ENCODE measurements at regions not wholly inside any gene's neighbourhood (a gene's known extent, or its start where the extent isn't known, plus 50 kb on each side); places are given as distances from the start of the nearest gene placed in this dataset.
A peak's percentile ranks its signal among the peaks of the same experiment; 100 is the strongest.

GRCh38 chr19:27748551-27749152 is 1464.3 kb downstream of the UQCRFS1 start:
- no peaks in the 10 kb centered on the region for H3K9me3 ChIP-seq (ENCODE audit: control insufficient read depth, insufficient read depth, low read length)
- no peaks in the 10 kb centered on the region for H3K36me3 ChIP-seq (ENCODE audit: control insufficient read depth, insufficient read depth, low read length)
- H3K4me1 ChIP-seq (ENCODE audit: control insufficient read depth, insufficient read depth, low read length), result no peaks in the 10 kb centered on the region
- H3K27me3 ChIP-seq (ENCODE audit: control insufficient read depth, insufficient read depth, low read length), result peaks cover 1% of the 10 kb centered on the region; the same call in 1 of the 2 replicates
- no peak overlapping the region for H3K27ac ChIP-seq (ENCODE audit: low read length)
- DNase-seq (ENCODE audit: low read depth, low spot score), result no peak
- H3K4me3 ChIP-seq (ENCODE audit: low read length), result no peak overlapping the region
- WGBS (ENCODE audit: insufficient coverage, insufficient read length), result no CpG with 5 or more reads among the region's 3 CpGs

- peaks cover 1% of the 10 kb centered on the region; the same call in 1 of the 2 replicates for H3K27me3 ChIP-seq (ENCODE audit: control insufficient read depth, insufficient read depth, low read length)
- H3K4me1 ChIP-seq (ENCODE audit: control insufficient read depth, insufficient read depth, low read length), result no peaks in the 10 kb centered on the region
- peak; percentile 16 for DNase-seq (ENCODE audit: low read depth, low spot score)
- no peaks in the 10 kb centered on the region for H3K9me3 ChIP-seq (ENCODE audit: control insufficient read depth, insufficient read depth, low read length)
- no peak overlapping the region for H3K27ac ChIP-seq (ENCODE audit: low read length)
- no peaks in the 10 kb centered on the region for H3K36me3 ChIP-seq (ENCODE audit: control insufficient read depth, insufficient read depth, low read length)
- no peak overlapping the region for H3K4me3 ChIP-seq (ENCODE audit: low read length)
- no CpG with 5 or more reads among the region's 28 CpGs for WGBS (ENCODE audit: insufficient coverage, insufficient read length)
These were observed 1466.1 kb downstream of the UQCRFS1 start for GRCh38 chr19:27746691-27747380.

GRCh38 chr19:27745978-27746542 is 1466.9 kb downstream of the UQCRFS1 start:
- DNase-seq (ENCODE audit: low read depth, low spot score), result no peak
- Histone ChIP-seq H3K4me1 (ENCODE audit: control insufficient read depth, insufficient read depth, low read length) (no peaks in the 10 kb centered on the region), H3K36me3 (ENCODE audit: control insufficient read depth, insufficient read depth, low read length) (no peaks in the 10 kb centered on the region), H3K27me3 (ENCODE audit: control insufficient read depth, insufficient read depth, low read length) (peaks cover 1% of the 10 kb centered on the region; the same call in 1 of the 2 replicates), H3K27ac (ENCODE audit: low read length) (no peak overlapping the region), H3K4me3 (ENCODE audit: low read length) (no peak overlapping the region), H3K9me3 (ENCODE audit: control insufficient read depth, insufficient read depth, low read length) (no peaks in the 10 kb centered on the region)
- no CpG with 5 or more reads among the region's 11 CpGs for WGBS (ENCODE audit: insufficient coverage, insufficient read length)

GRCh38 chr19:27744926-27745768 is 1467.8 kb downstream of the UQCRFS1 start:
- peaks cover 1% of the 10 kb centered on the region; the same call in 1 of the 2 replicates for H3K27me3 ChIP-seq (ENCODE audit: control insufficient read depth, insufficient read depth, low read length)
- no peak overlapping the region for H3K27ac ChIP-seq (ENCODE audit: low read length)
- no peaks in the 10 kb centered on the region for H3K9me3 ChIP-seq (ENCODE audit: control insufficient read depth, insufficient read depth, low read length)
- H3K4me3 ChIP-seq (ENCODE audit: low read length), result no peak overlapping the region
- no peaks in the 10 kb centered on the region for H3K36me3 ChIP-seq (ENCODE audit: control insufficient read depth, insufficient read depth, low read length)
- WGBS (ENCODE audit: insufficient coverage, insufficient read length), result no CpG with 5 or more reads among the region's 10 CpGs
- DNase-seq (ENCODE audit: low read depth, low spot score), result no peak
- H3K4me1 ChIP-seq (ENCODE audit: control insufficient read depth, insufficient read depth, low read length), result no peaks in the 10 kb centered on the region

- no peak overlapping the region for H3K27ac ChIP-seq (ENCODE audit: low read length)
- no CpG with 5 or more reads among the region's 3 CpGs for WGBS (ENCODE audit: insufficient coverage, insufficient read length)
- H3K4me1 ChIP-seq (ENCODE audit: control insufficient read depth, insufficient read depth, low read length), result no peaks in the 10 kb centered on the region
- H3K4me3 ChIP-seq (ENCODE audit: low read length), result no peak overlapping the region
- H3K36me3 ChIP-seq (ENCODE audit: control insufficient read depth, insufficient read depth, low read length), result no peaks in the 10 kb centered on the region
- no peaks in the 10 kb centered on the region; the same call in 1 of the 2 replicates for H3K9me3 ChIP-seq (ENCODE audit: control insufficient read depth, insufficient read depth, low read length)
- no peak for DNase-seq (ENCODE audit: low read depth, low spot score)
- H3K27me3 ChIP-seq (ENCODE audit: control insufficient read depth, insufficient read depth, low read length), result no peaks in the 10 kb centered on the region; the same call in 1 of the 2 replicates
These were observed 1470.9 kb downstream of the UQCRFS1 start for GRCh38 chr19:27742041-27742440.

- Histone ChIP-seq H3K4me1 (ENCODE audit: control insufficient read depth, insufficient read depth, low read length) (no peaks in the 10 kb centered on the region), H3K27ac (ENCODE audit: low read length) (no peak overlapping the region), H3K27me3 (ENCODE audit: control insufficient read depth, insufficient read depth, low read length) (no peaks in the 10 kb centered on the region; the same call in 1 of the 2 replicates), H3K4me3 (ENCODE audit: low read length) (no peak overlapping the region), H3K36me3 (ENCODE audit: control insufficient read depth, insufficient read depth, low read length) (no peaks in the 10 kb centered on the region), H3K9me3 (ENCODE audit: control insufficient read depth, insufficient read depth, low read length) (no peaks in the 10 kb centered on the region; the same call in 1 of the 2 replicates)
- no peak for DNase-seq (ENCODE audit: low read depth, low spot score)
- no CpG with 5 or more reads among the region's 8 CpGs for WGBS (ENCODE audit: insufficient coverage, insufficient read length)
These were observed 1471.7 kb downstream of the UQCRFS1 start for GRCh38 chr19:27741236-27741635.

- H3K4me1 ChIP-seq (ENCODE audit: control insufficient read depth, insufficient read depth, low read length), result no peaks in the 10 kb centered on the region
- H3K36me3 ChIP-seq (ENCODE audit: control insufficient read depth, insufficient read depth, low read length), result no peaks in the 10 kb centered on the region
- no peak overlapping the region for H3K4me3 ChIP-seq (ENCODE audit: low read length)
- no peaks in the 10 kb centered on the region; the same call in 1 of the 2 replicates for H3K9me3 ChIP-seq (ENCODE audit: control insufficient read depth, insufficient read depth, low read length)
- no peak for DNase-seq (ENCODE audit: low read depth, low spot score)
- H3K27ac ChIP-seq (ENCODE audit: low read length), result no peak overlapping the region
- no CpG with 5 or more reads among the region's 3 CpGs for WGBS (ENCODE audit: insufficient coverage, insufficient read length)
- no peaks in the 10 kb centered on the region for H3K27me3 ChIP-seq (ENCODE audit: control insufficient read depth, insufficient read depth, low read length)
These were observed 1472.6 kb downstream of the UQCRFS1 start for GRCh38 chr19:27740396-27740795.

GRCh38 chr19:27738569-27739193 is 1474.3 kb downstream of the UQCRFS1 start:
- no CpG with 5 or more reads among the region's 7 CpGs for WGBS (ENCODE audit: insufficient coverage, insufficient read length)
- no peak overlapping the region for H3K4me3 ChIP-seq (ENCODE audit: low read length)
- H3K4me1 ChIP-seq (ENCODE audit: control insufficient read depth, insufficient read depth, low read length), result no peaks in the 10 kb centered on the region
- no peaks in the 10 kb centered on the region; the same call in 1 of the 2 replicates for H3K9me3 ChIP-seq (ENCODE audit: control insufficient read depth, insufficient read depth, low read length)
- no peak for DNase-seq (ENCODE audit: low read depth, low spot score)
- no peak overlapping the region for H3K27ac ChIP-seq (ENCODE audit: low read length)
- no peaks in the 10 kb centered on the region for H3K27me3 ChIP-seq (ENCODE audit: control insufficient read depth, insufficient read depth, low read length)
- no peaks in the 10 kb centered on the region for H3K36me3 ChIP-seq (ENCODE audit: control insufficient read depth, insufficient read depth, low read length)

GRCh38 chr19:27736225-27736624 is 1476.7 kb downstream of the UQCRFS1 start:
- Histone ChIP-seq H3K9me3 (ENCODE audit: control insufficient read depth, insufficient read depth, low read length) (no peaks in the 10 kb centered on the region; the same call in 1 of the 2 replicates), H3K4me1 (ENCODE audit: control insufficient read depth, insufficient read depth, low read length) (no peaks in the 10 kb centered on the region), H3K36me3 (ENCODE audit: control insufficient read depth, insufficient read depth, low read length) (no peaks in the 10 kb centered on the region), H3K27me3 (ENCODE audit: control insufficient read depth, insufficient read depth, low read length) (no peaks in the 10 kb centered on the region), H3K27ac (ENCODE audit: low read length) (no peak overlapping the region), H3K4me3 (ENCODE audit: low read length) (no peak overlapping the region)
- DNase-seq (ENCODE audit: low read depth, low spot score), result no peak
- WGBS (ENCODE audit: insufficient coverage, insufficient read length), result no CpG with 5 or more reads among the region's 4 CpGs

GRCh38 chr19:27735314-27735713 is 1477.6 kb downstream of the UQCRFS1 start:
- Histone ChIP-seq H3K9me3 (ENCODE audit: control insufficient read depth, insufficient read depth, low read length) (no peaks in the 10 kb centered on the region; the same call in 1 of the 2 replicates), H3K36me3 (ENCODE audit: control insufficient read depth, insufficient read depth, low read length) (no peaks in the 10 kb centered on the region), H3K4me3 (ENCODE audit: low read length) (no peak overlapping the region), H3K27ac (ENCODE audit: low read length) (no peak overlapping the region), H3K27me3 (ENCODE audit: control insufficient read depth, insufficient read depth, low read length) (no peaks in the 10 kb centered on the region), H3K4me1 (ENCODE audit: control insufficient read depth, insufficient read depth, low read length) (no peaks in the 10 kb centered on the region)
- DNase-seq (ENCODE audit: low read depth, low spot score), result no peak
- WGBS (ENCODE audit: insufficient coverage, insufficient read length), result no CpG with 5 or more reads among the region's 5 CpGs

Measured in iPS DF 6.9 (cell line).